HG03520 (cell line): ENCODE measurements at regions not wholly inside any gene's neighbourhood (a gene's known extent, or its start where the extent isn't known, plus 50 kb on each side); places are given as distances from the start of the nearest gene placed in this dataset.
"Not testable (repeated sequence)": the region's sequence is repeated elsewhere in the genome, so short reads cannot be mapped to it uniquely, and the experiment has no call there.

Experiments
- ATAC-seq: cut with Tn5 transposase; IDR thresholded peaks from one replicate; pipeline ENCODE4 v1.9.1; 2021; ENCODE audit warnings: mild to moderate bottlenecking, moderate library complexity; ENCODE audit not compliant: unreplicated experiment

GRCh38 chr3:130800829-130801228, 54.2 kb upstream of the PIK3R4 start:
- ATAC-seq = no peak

- no peak for ATAC-seq
Observed at GRCh38 chr3:130801473-130801872, 54.8 kb upstream of the PIK3R4 start.

GRCh38 chr3:130811557-130811956, 64.9 kb upstream of the PIK3R4 start:
- ATAC-seq = no peak

GRCh38 chr3:130814691-130815472, 68.3 kb upstream of the PIK3R4 start:
- no peak for ATAC-seq

- no peak for ATAC-seq
Observed at GRCh38 chr3:130816561-130817445, 70.2 kb upstream of the PIK3R4 start.

GRCh38 chr3:130818066-130818465, 71.4 kb upstream of the PIK3R4 start:
- ATAC-seq = not testable (repeated sequence)

GRCh38 chr3:130820976-130821375, 72.9 kb upstream of the ATP2C1 start:
- ATAC-seq = no peak

GRCh38 chr3:130821806-130822205, 72.1 kb upstream of the ATP2C1 start:
- no peak for ATAC-seq

GRCh38 chr3:130823241-130823884, 70.5 kb upstream of the ATP2C1 start:
- ATAC-seq = no peak

- ATAC-seq = no peak
Observed at GRCh38 chr3:130823996-130824395, 69.9 kb upstream of the ATP2C1 start.

GRCh38 chr3:130825762-130826299, 68.1 kb upstream of the ATP2C1 start:
- ATAC-seq = no peak

GRCh38 chr3:130826516-130827182, 67.2 kb upstream of the ATP2C1 start:
- no peak for ATAC-seq

- ATAC-seq = no peak
Observed at GRCh38 chr3:130827486-130827885, 66.4 kb upstream of the ATP2C1 start.

- no peak for ATAC-seq
Observed at GRCh38 chr3:130828948-130829947, 64.6 kb upstream of the ATP2C1 start.

- no peak for ATAC-seq
Observed at GRCh38 chr3:130831719-130832400, 62.0 kb upstream of the ATP2C1 start.

GRCh38 chr3:130832401-130832746, 61.5 kb upstream of the ATP2C1 start:
- not testable (repeated sequence) for ATAC-seq

GRCh38 chr3:130834476-130834875, 59.4 kb upstream of the ATP2C1 start:
- ATAC-seq = no peak

- ATAC-seq = no peak
Observed at GRCh38 chr3:130835483-130835882, 58.4 kb upstream of the ATP2C1 start.
